ENCODE measurements at regions not wholly inside any gene's neighbourhood (a gene's known extent, or its start where the extent isn't known, plus 50 kb on each side); places are given as distances from the start of the nearest gene placed in this dataset.

DNA sequence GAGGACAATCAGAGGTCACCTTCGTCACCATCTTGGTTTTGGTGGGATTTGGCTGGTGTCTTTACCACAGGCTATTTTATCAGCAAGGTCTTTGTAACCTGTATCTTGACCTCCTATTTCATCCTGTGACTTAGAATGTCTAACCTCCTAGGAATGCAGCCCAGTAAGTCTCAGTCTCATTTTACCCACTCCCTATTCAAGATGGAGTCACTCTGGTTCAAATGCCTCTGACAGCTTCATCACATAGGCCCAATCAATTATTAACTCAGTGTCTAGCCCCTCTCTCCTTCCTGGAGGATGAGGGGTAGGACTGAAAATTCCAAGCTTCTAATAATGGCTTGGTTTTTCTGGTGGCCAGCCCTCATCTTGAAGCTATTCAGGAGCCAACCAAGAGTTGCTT, 111.4 kb upstream of the NAP1L1 start:
- TF ChIP-seq, protein P1, sequence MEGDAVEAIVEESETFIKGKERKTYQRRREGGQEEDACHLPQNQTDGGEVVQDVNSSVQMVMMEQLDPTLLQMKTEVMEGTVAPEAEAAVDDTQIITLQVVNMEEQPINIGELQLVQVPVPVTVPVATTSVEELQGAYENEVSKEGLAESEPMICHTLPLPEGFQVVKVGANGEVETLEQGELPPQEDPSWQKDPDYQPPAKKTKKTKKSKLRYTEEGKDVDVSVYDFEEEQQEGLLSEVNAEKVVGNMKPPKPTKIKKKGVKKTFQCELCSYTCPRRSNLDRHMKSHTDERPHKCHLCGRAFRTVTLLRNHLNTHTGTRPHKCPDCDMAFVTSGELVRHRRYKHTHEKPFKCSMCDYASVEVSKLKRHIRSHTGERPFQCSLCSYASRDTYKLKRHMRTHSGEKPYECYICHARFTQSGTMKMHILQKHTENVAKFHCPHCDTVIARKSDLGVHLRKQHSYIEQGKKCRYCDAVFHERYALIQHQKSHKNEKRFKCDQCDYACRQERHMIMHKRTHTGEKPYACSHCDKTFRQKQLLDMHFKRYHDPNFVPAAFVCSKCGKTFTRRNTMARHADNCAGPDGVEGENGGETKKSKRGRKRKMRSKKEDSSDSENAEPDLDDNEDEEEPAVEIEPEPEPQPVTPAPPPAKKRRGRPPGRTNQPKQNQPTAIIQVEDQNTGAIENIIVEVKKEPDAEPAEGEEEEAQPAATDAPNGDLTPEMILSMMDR (IDR thresholded peaks at IDR 0.05; ENCODE audit: borderline replicate concordance, insufficient read depth, low read depth, low read length) = no peak
- H3K4me3 ChIP-seq (ENCODE audit: low read depth, low read length) = no peak overlapping the region

DNA sequence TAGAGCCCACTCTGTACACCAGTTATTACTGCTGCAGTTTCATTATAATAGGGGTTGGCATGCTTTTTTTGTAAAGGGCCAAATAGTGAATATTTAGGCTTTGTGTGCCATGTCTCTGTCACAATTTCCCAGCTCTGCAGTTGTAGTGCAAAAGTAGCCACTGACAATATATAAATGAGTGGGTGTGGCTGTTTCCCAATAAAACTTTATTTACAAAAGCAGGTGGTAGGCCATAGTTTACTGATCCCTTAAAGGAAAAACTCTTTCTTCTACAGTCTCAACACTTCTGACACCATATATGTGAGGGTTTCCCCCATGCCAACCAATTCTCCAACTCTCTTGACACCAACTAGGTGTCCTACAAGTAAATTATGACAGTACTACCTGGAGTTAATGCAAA, 110.2 kb upstream of the NAP1L1 start:
- H3K4me3 ChIP-seq (ENCODE audit: low read depth, low read length) = no peak overlapping the region
- TF ChIP-seq, protein P1 (IDR thresholded peaks at IDR 0.05; ENCODE audit: borderline replicate concordance, insufficient read depth, low read depth, low read length) = no peak

DNA sequence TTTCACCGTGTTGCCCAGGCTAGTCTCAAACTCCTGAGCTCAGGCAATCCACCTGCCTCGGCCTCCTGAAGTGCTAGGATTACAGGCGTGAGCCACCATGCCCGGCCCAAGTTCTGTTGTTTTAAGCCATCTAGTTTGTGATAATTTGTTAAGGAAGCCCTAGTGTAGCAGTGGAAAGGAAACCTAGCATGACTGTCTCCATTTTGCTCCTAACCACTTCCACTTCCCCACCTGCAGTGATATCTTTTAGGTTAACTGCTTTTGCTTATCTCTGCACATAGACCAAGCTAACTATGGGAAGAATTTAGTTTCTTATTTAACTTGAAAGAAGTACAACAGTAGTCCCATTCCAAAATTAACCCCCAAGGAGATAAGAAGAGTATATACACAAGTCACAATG, 109.5 kb upstream of the NAP1L1 start:
- no peak overlapping the region for H3K4me3 ChIP-seq (ENCODE audit: low read depth, low read length)
- TF ChIP-seq, protein P1 (IDR thresholded peaks at IDR 0.05; ENCODE audit: borderline replicate concordance, insufficient read depth, low read depth, low read length) = no peak

DNA sequence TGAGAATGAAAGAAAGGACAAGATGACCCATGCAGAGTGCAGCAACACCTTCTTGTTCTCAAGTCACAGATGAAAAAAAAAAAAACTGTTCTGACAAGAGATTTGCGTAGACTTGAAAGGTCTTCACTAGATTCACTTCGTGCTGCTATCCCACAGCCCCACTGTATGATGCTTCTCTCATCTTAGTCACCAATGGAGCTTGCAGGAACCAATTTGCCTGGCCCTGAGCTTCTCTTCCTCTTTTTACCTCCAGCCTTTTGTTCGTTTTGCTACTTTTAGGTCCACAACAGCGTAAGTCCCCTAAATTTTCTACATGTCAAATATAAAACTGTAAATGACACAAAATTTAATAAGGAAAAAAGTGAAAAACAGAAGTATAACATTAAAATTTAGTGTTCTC, 107.9 kb upstream of the NAP1L1 start:
- TF ChIP-seq, protein P1 (IDR thresholded peaks at IDR 0.05; ENCODE audit: borderline replicate concordance, insufficient read depth, low read depth, low read length) = no peak
- no peak overlapping the region for H3K4me3 ChIP-seq (ENCODE audit: low read depth, low read length)

DNA sequence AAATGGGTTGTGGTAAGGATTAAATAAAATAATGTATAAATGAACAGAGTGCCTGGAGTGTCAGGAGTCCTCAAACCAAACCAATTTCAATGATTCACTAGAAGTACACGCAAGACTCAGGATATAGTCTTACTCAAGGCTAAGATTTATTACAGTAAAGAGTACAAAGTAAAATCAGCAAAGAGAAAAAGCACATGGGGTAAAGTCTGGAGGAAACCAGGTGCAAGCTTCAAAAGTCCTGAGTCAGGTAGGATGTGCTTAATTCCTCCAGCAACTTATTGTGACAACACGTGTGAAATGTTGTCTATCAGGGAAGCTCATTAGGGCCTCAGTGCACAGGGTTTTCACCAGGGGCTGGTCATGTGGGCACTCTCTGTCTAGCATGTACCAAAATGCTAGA, 105.8 kb upstream of the NAP1L1 start:
- TF ChIP-seq, protein P1 (IDR thresholded peaks at IDR 0.05; ENCODE audit: borderline replicate concordance, insufficient read depth, low read depth, low read length) = no peak
- H3K4me3 ChIP-seq (ENCODE audit: low read depth, low read length) = no peak overlapping the region

DNA sequence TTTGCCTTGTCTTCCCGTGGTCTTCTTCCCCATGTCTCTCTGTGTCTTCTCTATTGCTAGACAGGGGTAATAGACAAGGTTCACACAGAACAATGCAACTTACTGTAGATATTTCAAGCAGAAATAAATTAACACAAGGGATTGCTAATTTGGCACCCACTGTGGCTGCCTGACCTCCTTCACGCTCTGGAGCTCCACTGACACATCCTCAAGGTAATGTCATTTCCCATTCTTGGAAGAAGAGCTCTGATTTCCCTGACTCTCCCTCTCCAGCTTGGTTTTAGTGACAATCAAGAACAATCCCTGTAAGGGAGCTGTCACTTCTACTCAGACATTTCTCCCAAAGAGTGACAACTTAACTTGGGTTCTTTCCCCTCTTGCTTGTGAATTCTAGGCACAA, 105.4 kb upstream of the NAP1L1 start:
- TF ChIP-seq, protein P1 (IDR thresholded peaks at IDR 0.05; ENCODE audit: borderline replicate concordance, insufficient read depth, low read depth, low read length) = no peak
- no peak overlapping the region for H3K4me3 ChIP-seq (ENCODE audit: low read depth, low read length)

DNA sequence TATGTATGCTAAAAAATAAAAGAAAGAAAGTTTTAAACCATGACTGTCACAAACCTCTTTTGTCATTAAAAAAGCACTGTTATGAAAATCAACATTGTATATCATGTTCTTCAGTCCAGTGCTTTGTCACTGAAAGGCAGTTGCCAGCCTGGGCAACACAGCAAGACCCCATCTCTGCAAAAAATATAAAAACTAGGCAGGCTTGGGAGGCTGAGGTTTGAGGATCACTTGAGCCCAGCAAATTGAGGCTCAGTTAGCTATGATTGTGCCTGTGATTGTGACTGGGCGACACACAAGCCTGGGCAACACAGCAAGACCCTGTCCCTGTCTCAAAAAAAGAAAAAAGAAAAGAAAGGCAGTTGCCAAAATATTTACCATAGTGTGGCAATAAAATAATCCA, 102.7 kb upstream of the NAP1L1 start:
- no peak overlapping the region for H3K4me3 ChIP-seq (ENCODE audit: low read depth, low read length)
- TF ChIP-seq, protein P1 (IDR thresholded peaks at IDR 0.05; ENCODE audit: borderline replicate concordance, insufficient read depth, low read depth, low read length) = no peak

Data from GM12875 (cell line).